ENCODE measurements at regions not wholly inside any gene's neighbourhood (a gene's known extent, or its start where the extent isn't known, plus 50 kb on each side); places are given as distances from the start of the nearest gene placed in this dataset.

DNA sequence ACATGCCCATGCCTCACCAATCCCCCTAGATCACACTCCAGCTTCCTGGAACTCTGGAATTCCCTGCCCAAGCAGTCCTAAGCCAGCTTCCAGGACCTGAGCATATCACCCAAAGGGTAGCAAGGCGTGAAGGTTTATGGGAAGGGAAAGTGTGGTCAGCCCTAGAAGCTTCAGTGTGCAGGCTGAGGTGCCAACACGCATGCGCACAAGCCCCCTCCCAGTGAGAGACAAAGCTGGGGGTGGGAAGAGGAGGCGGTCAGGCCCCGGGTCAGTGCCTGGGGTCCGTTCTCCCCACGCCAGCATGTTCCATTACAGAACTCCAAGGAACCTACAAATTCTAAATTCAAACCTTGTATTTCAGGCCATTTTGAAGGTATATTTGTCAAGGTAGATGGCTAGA, 103.6 kb upstream of the C7orf33 start:
- TF ChIP-seq, protein P1, sequence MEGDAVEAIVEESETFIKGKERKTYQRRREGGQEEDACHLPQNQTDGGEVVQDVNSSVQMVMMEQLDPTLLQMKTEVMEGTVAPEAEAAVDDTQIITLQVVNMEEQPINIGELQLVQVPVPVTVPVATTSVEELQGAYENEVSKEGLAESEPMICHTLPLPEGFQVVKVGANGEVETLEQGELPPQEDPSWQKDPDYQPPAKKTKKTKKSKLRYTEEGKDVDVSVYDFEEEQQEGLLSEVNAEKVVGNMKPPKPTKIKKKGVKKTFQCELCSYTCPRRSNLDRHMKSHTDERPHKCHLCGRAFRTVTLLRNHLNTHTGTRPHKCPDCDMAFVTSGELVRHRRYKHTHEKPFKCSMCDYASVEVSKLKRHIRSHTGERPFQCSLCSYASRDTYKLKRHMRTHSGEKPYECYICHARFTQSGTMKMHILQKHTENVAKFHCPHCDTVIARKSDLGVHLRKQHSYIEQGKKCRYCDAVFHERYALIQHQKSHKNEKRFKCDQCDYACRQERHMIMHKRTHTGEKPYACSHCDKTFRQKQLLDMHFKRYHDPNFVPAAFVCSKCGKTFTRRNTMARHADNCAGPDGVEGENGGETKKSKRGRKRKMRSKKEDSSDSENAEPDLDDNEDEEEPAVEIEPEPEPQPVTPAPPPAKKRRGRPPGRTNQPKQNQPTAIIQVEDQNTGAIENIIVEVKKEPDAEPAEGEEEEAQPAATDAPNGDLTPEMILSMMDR (IDR thresholded peaks at IDR 0.05) = no peak
- TF ChIP-seq POLR2A (IDR thresholded peaks at IDR 0.05) = no peak
